ENCODE measurements at regions not wholly inside any gene's neighbourhood (a gene's known extent, or its start where the extent isn't known, plus 50 kb on each side); places are given as distances from the start of the nearest gene placed in this dataset.

GRCh38 chr10:42972946-42973345 is 103.9 kb upstream of the RET start:
- no peak for DNase-seq (ENCODE audit: low read depth in 3 of 3)

GRCh38 chr10:42973411-42973810 is 103.5 kb upstream of the RET start:
- no peak for DNase-seq (ENCODE audit: low read depth in 3 of 3)

GRCh38 chr10:42973870-42974692 is 102.8 kb upstream of the RET start:
- DNase-seq (ENCODE audit: low read depth in 3 of 3): no peak

- no peak for DNase-seq (ENCODE audit: low read depth in 3 of 3)
Observed at GRCh38 chr10:42974693-42975002, 102.2 kb upstream of the RET start.

- DNase-seq (ENCODE audit: low read depth in 3 of 3): no peak
Observed at GRCh38 chr10:42975005-42975493, 101.8 kb upstream of the RET start.

GRCh38 chr10:42975558-42976340 is 101.1 kb upstream of the RET start:
- DNase-seq (ENCODE audit: low read depth in 3 of 3): no peak

GRCh38 chr10:42976351-42977031 is 100.4 kb upstream of the RET start:
- no peak for DNase-seq (ENCODE audit: low read depth in 3 of 3)

- no peak for DNase-seq (ENCODE audit: low read depth in 3 of 3)
Observed at GRCh38 chr10:42977032-42977416, 99.8 kb upstream of the RET start.

- no peak for DNase-seq (ENCODE audit: low read depth in 3 of 3)
Observed at GRCh38 chr10:42979181-42979580, 97.7 kb upstream of the RET start.

- DNase-seq (ENCODE audit: low read depth in 3 of 3): no peak
Observed at GRCh38 chr10:42979721-42980467, 97.0 kb upstream of the RET start.

GRCh38 chr10:42980553-42981357 is 96.1 kb upstream of the RET start:
- no peak for DNase-seq (ENCODE audit: low read depth in 3 of 3)

GRCh38 chr10:42981358-42982236 is 95.3 kb upstream of the RET start:
- no peak for DNase-seq (ENCODE audit: low read depth in 3 of 3)

GRCh38 chr10:42982891-42983506 is 93.9 kb upstream of the RET start:
- no peak for DNase-seq (ENCODE audit: low read depth in 3 of 3)

GRCh38 chr10:42983591-42983990 is 93.3 kb upstream of the RET start:
- no peak for DNase-seq (ENCODE audit: low read depth in 3 of 3)

- DNase-seq (ENCODE audit: low read depth in 3 of 3): no peak
Observed at GRCh38 chr10:42984035-42984610, 92.7 kb upstream of the RET start.

GRCh38 chr10:42984761-42985325 is 92.0 kb upstream of the RET start:
- no peak for DNase-seq (ENCODE audit: low read depth in 3 of 3)

- DNase-seq (ENCODE audit: low read depth in 3 of 3): no peak
Observed at GRCh38 chr10:42985436-42986316, 91.2 kb upstream of the RET start.

GRCh38 chr10:42986633-42987032 is 90.2 kb upstream of the RET start:
- no peak for DNase-seq (ENCODE audit: low read depth in 3 of 3)
